NCI-H82 (cell line): ENCODE measurements at regions not wholly inside any gene's neighbourhood (a gene's known extent, or its start where the extent isn't known, plus 50 kb on each side); places are given as distances from the start of the nearest gene placed in this dataset.
"Not testable (repeated sequence)": the region's sequence is repeated elsewhere in the genome, so short reads cannot be mapped to it uniquely, and the experiment has no call there.

Experiments
- DNase-seq: peaks from one replicate; lab custom pipeline; 2025; lab: John Stamatoyannopoulos, UW

- DNase-seq: no peak
Observed at GRCh38 chr10:100662067-100662466, 83.3 kb upstream of the PAX2 start.

- DNase-seq: no peak
Observed at GRCh38 chr10:100664316-100665149, 80.8 kb upstream of the PAX2 start.

- not testable (repeated sequence) for DNase-seq
Observed at GRCh38 chr10:100666634-100667033, 78.7 kb upstream of the PAX2 start.

GRCh38 chr10:100669616-100670015 lies 75.8 kb upstream of the PAX2 start:
- DNase-seq: no peak

GRCh38 chr10:100670368-100670767 lies 75.0 kb upstream of the PAX2 start:
- DNase-seq: no peak

GRCh38 chr10:100670828-100671479 lies 74.4 kb upstream of the PAX2 start:
- DNase-seq: peak; percentile 13

- no peak for DNase-seq
Observed at GRCh38 chr10:100672199-100672598, 73.2 kb upstream of the PAX2 start.

GRCh38 chr10:100677290-100677945 lies 68.0 kb upstream of the PAX2 start:
- no peak for DNase-seq

GRCh38 chr10:100679327-100679726 lies 66.1 kb upstream of the PAX2 start:
- DNase-seq: no peak

- DNase-seq: no peak
Observed at GRCh38 chr10:100683004-100683403, 62.4 kb upstream of the PAX2 start.

- DNase-seq: no peak
Observed at GRCh38 chr10:100683545-100684300, 61.7 kb upstream of the PAX2 start.

GRCh38 chr10:100684688-100685235 lies 60.6 kb upstream of the PAX2 start:
- no peak for DNase-seq

- DNase-seq: no peak
Observed at GRCh38 chr10:100685331-100685730, 60.1 kb upstream of the PAX2 start.

GRCh38 chr10:100687143-100688003 lies 58.0 kb upstream of the PAX2 start:
- DNase-seq: peak; percentile 53

GRCh38 chr10:100688201-100688600 lies 57.2 kb upstream of the PAX2 start:
- DNase-seq: peak; percentile 14

- no peak for DNase-seq
Observed at GRCh38 chr10:100693821-100694220, 51.6 kb upstream of the PAX2 start.
